RWPE1 (cell line): ENCODE measurements at regions not wholly inside any gene's neighbourhood (a gene's known extent, or its start where the extent isn't known, plus 50 kb on each side); places are given as distances from the start of the nearest gene placed in this dataset.
"Not testable (repeated sequence)": the region's sequence is repeated elsewhere in the genome, so short reads cannot be mapped to it uniquely, and the experiment has no call there.

Experiments used
- CTCF ChIA-PET: fragments of 350-600 bp; sonication (Branson Sonifier 250); formaldehyde crosslinking; extraction: SDS; loops from one replicate; lab custom pipeline; 2021; lab: Yijun Ruan, JAX
- POLR2A ChIA-PET: fragments of 400-600 bp; formaldehyde crosslinking; extraction: SDS; loops from one replicate; lab custom pipeline; 2020; ENCODE audit warnings: antibody characterized with exemption; ENCODE audit not compliant: low non-redundant PET; lab: Yijun Ruan, JAX
- DNase-seq: peaks from one replicate; pipeline ENCODE4 v3.0.0; 2012; ENCODE audit warnings: low spot score
- H3K27ac ChIP-seq: fragments of 450-650 bp; 2 replicates; pipeline ENCODE4 v1.5.1; 2017
- TF ChIP-seq, protein P1 (sequence below): fragments of 450-650 bp; conservative IDR thresholded peaks from 2 replicates; pipeline ENCODE4 v1.5.1; 2017; ENCODE audit warnings: low read depth, mild to moderate bottlenecking

DNA sequence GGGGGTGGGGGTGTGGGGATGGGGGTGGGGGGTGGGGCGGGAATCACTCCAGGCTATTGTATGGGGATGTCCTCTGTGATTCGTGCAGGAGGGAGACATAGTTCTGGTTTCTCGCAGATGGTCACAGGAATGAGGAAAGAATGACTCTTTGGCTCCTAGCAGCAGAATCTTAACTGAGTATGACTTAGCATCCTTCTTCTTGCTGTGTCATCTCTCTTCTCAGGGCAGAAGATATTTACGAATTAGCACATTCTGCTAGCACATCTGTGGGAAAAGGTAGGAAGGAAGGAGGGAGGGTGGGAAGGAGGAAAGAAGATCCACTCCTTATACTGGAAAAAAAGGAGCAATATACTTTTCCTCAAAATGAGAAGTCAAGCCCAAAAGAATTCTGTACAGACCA is 686.8 kb upstream of the DEFB115 start:
- POLR2A ChIA-PET, CTCF ChIA-PET, DNase-seq, H3K27ac ChIP-seq: not testable (repeated sequence)

DNA sequence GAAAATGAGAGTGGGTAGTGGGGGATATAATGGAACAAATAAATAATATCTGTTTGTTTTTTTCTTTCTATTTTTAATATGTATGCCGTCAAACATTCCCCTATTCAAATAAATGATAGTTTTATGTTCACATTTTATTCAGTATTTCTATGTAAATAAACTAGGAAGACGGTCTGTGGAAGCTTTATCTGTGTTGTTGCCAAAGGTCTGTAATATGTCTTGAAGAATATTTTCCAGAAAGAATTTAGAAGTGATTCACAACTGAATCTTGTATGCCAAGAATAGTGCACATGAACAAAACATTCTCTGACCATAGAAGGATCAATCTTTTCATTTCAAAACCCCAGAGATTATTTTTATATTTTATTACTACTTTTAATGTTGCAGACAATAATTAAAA is 683.1 kb upstream of the DEFB115 start:
- POLR2A ChIA-PET, DNase-seq, CTCF ChIA-PET: not testable (repeated sequence)

DNA sequence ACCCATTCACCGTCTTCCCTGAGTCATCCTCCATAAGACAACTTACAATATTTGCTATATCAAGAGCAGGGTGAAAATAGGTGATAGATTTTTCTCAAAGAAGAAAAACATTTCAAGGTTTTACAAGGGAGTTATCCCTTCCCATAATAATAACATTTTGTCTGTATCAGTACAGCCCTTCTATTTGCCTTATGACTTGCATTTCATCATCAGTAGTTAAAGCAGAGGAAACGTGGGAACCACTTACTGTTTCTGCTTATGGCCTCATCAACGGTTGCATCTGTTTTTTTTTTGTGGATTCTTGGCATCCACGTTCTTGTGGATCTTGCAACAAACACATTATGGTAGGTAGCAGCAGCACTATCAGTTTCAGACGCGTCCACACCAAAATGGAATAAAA is 678.4 kb upstream of the DEFB115 start:
- CTCF ChIA-PET, DNase-seq, POLR2A ChIA-PET, H3K27ac ChIP-seq: not testable (repeated sequence)

More for the DNA sequence above, 683.1 kb upstream of the DEFB115 start:
- H3K27ac ChIP-seq, result not testable (repeated sequence)

DNA sequence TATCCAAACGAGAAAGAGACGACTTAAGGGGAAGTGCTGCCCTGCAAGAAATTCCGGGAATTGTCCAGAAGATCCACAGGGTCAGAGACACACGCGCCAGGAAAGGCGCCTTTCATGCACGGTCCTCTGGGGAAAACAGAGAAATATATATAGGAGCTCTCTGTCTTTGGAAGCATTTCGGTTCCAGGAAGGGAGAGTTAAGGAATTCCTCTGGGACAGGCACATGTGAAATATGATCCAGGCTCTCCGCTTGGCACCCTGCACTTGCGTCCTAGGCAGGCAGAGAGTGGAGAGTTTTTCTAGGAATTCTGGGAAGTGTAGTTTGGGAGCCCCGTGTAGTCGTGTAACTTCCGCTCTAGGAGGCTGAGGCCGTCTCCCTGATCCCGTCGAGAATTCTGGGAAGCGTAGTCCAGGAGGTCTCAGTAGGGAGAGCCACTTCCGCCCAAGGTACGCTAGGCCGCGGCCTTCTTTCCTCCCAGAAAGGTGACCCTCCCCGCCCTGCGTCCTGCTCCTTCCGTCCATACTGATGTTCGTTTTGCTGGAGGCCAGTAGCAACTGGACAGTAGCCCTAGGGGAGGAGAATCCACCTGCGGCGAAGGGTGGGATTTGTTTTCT is 677.5 kb upstream of the DEFB115 start:
- POLR2A ChIA-PET, H3K27ac ChIP-seq, CTCF ChIA-PET: not testable (repeated sequence)
- DNase-seq, result peak; percentile 42

DNA sequence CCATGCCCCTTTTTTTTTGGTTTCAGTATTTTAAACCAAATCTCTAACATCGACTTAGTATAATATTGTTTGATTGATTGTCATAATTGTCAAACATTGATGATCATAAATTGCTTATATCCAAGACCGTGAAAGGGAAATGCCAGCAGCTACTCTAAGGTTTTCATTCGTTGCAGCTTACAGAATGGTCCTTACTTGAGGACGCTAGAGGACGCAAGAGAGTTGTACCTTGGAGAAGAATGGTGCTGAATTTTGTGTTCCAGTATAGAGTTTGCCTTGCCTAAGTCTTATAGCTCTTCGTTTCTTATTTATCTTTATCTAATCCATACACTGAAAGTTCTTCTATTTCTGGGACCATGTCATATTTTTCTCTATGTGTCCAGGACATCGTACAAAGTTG is 675.6 kb upstream of the DEFB115 start:
- CTCF ChIA-PET, result interaction anchor here (0.6 to 0.7 kb wide), 2 partner anchors 66 to 1976 kb away, joined by 3 to 5 read pairs; no protein-coding TSS in a partner anchor
- POLR2A ChIA-PET, DNase-seq, H3K27ac ChIP-seq: not testable (repeated sequence)
- TF ChIP-seq, protein P1, sequence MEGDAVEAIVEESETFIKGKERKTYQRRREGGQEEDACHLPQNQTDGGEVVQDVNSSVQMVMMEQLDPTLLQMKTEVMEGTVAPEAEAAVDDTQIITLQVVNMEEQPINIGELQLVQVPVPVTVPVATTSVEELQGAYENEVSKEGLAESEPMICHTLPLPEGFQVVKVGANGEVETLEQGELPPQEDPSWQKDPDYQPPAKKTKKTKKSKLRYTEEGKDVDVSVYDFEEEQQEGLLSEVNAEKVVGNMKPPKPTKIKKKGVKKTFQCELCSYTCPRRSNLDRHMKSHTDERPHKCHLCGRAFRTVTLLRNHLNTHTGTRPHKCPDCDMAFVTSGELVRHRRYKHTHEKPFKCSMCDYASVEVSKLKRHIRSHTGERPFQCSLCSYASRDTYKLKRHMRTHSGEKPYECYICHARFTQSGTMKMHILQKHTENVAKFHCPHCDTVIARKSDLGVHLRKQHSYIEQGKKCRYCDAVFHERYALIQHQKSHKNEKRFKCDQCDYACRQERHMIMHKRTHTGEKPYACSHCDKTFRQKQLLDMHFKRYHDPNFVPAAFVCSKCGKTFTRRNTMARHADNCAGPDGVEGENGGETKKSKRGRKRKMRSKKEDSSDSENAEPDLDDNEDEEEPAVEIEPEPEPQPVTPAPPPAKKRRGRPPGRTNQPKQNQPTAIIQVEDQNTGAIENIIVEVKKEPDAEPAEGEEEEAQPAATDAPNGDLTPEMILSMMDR, result 0 out of 2 replicates have a peak, but pooled peaks have one; percentile 11

DNA sequence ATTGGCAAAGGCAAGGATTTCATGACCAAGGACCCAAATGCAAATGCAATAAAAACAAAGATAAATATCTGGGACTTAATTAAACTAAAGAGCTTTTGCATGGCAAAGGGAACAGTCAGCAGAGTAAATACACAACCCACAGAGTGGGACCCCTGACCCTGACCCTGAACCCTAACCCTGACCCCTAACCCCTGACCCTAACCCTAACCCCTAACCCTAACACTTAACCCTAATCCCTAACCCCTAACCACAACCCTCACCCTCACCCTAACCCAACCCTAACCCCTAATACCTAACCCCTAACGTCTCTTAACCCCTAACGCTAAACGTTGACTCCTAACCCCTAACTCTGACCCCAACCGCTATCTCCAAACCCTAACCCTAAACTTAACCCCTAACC is 673.1 kb upstream of the DEFB115 start:
- POLR2A ChIA-PET, DNase-seq, H3K27ac ChIP-seq, CTCF ChIA-PET: not testable (repeated sequence)

DNA sequence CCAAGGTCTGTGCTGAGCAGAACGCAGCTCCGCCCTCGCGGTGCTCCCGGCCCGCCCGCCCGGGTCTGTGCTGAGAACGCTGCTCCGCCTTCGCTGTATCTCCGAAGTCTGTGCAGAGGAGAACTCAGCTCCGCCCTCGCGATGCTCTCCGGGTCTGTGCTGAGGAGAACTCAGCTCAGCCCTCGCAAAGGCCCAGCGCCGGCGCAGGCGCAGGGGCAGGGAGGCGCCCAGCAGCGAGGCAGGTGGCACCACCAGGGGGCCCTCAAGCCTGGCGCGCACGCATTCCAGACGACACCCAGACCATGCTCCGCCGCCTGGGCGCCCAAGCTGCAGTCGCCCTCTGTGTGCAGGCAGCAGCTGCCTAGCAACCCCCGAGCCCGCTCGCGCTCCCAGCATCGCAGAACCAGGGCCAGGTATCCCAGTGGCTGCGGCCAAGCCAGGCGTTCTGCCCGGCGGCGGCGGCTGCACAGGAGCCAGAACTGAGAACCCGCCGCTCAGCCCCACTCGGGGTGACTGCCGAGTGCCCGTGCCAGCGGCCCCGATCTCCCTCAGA is 672.1 kb upstream of the DEFB115 start:
- DNase-seq, result peak; percentile 14
- TF ChIP-seq, protein P1, result peak; percentile 37
- H3K27ac ChIP-seq, POLR2A ChIA-PET: not testable (repeated sequence)
- CTCF ChIA-PET, result interaction anchor here (0.6 to 0.7 kb wide), 2 partner anchors 88 to 407 kb away, joined by 3 read pairs; no protein-coding TSS in a partner anchor

DNA sequence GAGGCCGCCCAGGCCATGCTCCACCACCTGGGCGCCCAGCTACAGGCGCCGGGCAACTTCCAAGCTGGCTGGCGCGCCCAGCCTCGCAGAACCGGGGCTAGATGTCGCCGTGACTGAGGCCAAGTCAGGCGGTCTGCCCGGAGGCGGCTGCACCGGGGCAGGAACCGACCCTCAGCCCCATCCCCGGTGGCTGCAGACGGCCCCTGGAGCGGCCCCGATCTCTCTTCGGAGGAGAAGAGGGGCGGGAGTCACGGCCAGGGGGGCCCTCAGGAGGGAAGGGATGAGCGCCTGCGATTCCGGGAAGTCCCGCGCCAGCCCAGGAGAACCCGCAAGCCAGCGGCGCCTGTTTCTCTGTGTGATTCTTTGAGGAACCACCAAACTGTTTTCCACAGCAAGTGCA is 671.3 kb upstream of the DEFB115 start:
- DNase-seq, CTCF ChIA-PET, POLR2A ChIA-PET, H3K27ac ChIP-seq: not testable (repeated sequence)

DNA sequence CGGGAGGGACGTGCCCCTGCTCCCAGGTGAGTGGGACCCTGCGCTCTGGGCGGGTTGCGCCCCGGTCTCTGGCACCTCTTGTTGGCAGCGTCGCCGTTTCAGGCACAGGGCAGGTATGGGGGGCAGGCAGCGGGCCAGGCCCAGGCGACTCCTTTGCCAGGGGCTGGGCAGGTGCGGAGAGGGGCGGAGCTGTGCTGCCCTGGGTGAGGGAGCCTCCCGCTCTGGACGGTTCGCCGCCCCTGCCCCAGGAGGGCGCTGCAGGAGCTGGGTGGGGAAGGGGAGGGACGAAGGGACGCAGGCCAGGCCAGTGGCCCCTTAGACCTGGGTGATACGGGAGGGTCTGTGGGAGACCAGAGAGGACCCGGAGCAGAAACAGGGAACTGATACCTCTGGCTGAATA is 663.9 kb upstream of the DEFB115 start:
- TF ChIP-seq, protein P1, result no peak
- no peak for DNase-seq
- ChIA-PET CTCF (no interaction called here), POLR2A (no interaction called here)
- no peak overlapping the region for H3K27ac ChIP-seq

DNA sequence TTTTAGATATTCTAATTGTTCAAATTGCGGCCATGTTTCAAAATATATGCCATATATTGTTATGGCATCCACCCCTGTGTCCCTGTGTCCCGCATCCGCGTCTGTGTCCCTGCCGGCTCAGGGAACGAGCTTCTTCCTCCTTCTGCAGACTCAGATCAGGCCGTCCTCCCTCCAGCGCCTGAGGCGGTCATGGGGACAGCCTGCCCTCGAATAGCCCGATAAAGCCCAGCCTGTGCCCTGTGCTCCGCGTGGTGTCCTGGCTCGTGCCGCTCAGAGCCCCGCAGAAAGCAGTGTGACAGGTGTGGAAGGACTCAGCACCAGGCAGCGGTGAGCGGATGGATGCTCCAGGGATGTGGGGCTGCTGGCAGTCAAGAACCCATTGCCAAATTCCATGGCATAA is 663.4 kb upstream of the DEFB115 start:
- DNase-seq, result no peak
- TF ChIP-seq, protein P1, result no peak
- CTCF ChIA-PET, result no interaction called here

More for the DNA sequence above, 663.4 kb upstream of the DEFB115 start:
- POLR2A ChIA-PET, result no interaction called here
- no peak overlapping the region for H3K27ac ChIP-seq
